ENCODE measurements at regions not wholly inside any gene's neighbourhood (a gene's known extent, or its start where the extent isn't known, plus 50 kb on each side); places are given as distances from the start of the nearest gene placed in this dataset.

- TF ChIP-seq CTCF (conservative IDR thresholded peaks at IDR 0.05) (no peak), ZFX (IDR thresholded peaks at IDR 0.05) (no peak)
- H3K27ac ChIP-seq = no peak overlapping the region
Measured at GRCh38 chr5:13611604-13612003, 332.9 kb downstream of the DNAH5 start.

- H3K27ac ChIP-seq = no peak overlapping the region
- TF ChIP-seq ZFX (IDR thresholded peaks at IDR 0.05) (no peak), CTCF (conservative IDR thresholded peaks at IDR 0.05) (no peak)
Measured at GRCh38 chr5:13609504-13609903, 335.0 kb downstream of the DNAH5 start.

GRCh38 chr5:13606051-13606450, 338.4 kb downstream of the DNAH5 start:
- TF ChIP-seq CTCF (conservative IDR thresholded peaks at IDR 0.05) (no peak), ZFX (IDR thresholded peaks at IDR 0.05) (no peak)
- no peak overlapping the region; the same call in 1 of the 2 replicates for H3K27ac ChIP-seq

- H3K27ac ChIP-seq = no peak overlapping the region
- TF ChIP-seq ZFX (IDR thresholded peaks at IDR 0.05) = no peak
- TF ChIP-seq CTCF (conservative IDR thresholded peaks at IDR 0.05) = no peak
Measured at GRCh38 chr5:13601112-13601511, 343.4 kb downstream of the DNAH5 start.

GRCh38 chr5:13595978-13596377, 348.5 kb downstream of the DNAH5 start:
- H3K27ac ChIP-seq = no peak overlapping the region

GRCh38 chr5:13591621-13592020, 352.9 kb downstream of the DNAH5 start:
- H3K27ac ChIP-seq = no peak overlapping the region
- TF ChIP-seq CTCF (conservative IDR thresholded peaks at IDR 0.05) = no peak
- TF ChIP-seq ZFX (IDR thresholded peaks at IDR 0.05) = no peak

More at GRCh38 chr5:13595978-13596377, 348.5 kb downstream of the DNAH5 start:
- TF ChIP-seq ZFX (IDR thresholded peaks at IDR 0.05) = no peak
- no peak for TF ChIP-seq CTCF (conservative IDR thresholded peaks at IDR 0.05)

GRCh38 chr5:13585324-13585723, 359.2 kb downstream of the DNAH5 start:
- TF ChIP-seq CTCF (conservative IDR thresholded peaks at IDR 0.05) (no peak), ZFX (IDR thresholded peaks at IDR 0.05) (no peak)

More at GRCh38 chr5:13585324-13585723, 359.2 kb downstream of the DNAH5 start:
- no peak overlapping the region for H3K27ac ChIP-seq
